ENCODE measurements at regions not wholly inside any gene's neighbourhood (a gene's known extent, or its start where the extent isn't known, plus 50 kb on each side); places are given as distances from the start of the nearest gene placed in this dataset.

DNA sequence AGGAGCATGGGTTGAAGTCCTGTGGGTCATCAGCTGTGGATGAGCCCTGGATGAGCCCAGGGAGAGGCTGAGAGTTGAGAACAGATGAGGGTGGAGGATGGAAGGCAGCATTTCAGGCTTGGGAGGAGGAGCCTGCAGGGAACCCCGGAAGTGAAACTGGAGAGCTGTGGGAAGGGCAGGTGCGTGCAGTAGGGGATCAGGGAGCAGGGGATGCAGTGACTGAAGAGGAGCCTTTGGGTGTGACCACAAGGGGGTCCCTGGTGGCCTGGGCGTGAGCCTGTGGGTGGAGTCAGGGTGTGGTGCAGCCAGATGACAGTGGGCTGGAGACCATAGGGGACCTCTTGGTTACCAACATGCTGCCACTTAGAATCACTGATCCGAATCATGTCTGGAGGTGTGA is 115.5 kb downstream of the PAPOLA start:
- DNase-seq, result no peak

DNA sequence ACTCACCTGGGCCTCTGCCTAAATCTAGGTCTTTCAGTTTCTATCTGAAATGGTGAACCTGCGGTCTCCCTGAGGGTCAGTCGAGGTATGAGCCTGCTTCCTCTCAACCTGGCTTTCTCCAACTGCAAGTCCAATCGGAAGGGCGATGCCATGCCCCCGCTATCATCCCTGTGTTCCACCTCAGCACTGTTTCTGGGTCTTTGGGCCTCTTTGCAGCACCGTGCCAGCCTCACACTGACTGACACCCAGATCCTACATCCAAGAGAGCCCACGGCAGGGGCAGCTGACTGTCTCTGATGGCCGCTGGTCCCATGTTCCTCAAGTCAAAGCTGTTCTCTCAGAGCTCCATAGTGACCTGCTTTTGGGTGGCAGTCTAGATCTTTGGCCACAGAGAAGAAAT is 120.7 kb downstream of the PAPOLA start:
- no peak for DNase-seq

DNA sequence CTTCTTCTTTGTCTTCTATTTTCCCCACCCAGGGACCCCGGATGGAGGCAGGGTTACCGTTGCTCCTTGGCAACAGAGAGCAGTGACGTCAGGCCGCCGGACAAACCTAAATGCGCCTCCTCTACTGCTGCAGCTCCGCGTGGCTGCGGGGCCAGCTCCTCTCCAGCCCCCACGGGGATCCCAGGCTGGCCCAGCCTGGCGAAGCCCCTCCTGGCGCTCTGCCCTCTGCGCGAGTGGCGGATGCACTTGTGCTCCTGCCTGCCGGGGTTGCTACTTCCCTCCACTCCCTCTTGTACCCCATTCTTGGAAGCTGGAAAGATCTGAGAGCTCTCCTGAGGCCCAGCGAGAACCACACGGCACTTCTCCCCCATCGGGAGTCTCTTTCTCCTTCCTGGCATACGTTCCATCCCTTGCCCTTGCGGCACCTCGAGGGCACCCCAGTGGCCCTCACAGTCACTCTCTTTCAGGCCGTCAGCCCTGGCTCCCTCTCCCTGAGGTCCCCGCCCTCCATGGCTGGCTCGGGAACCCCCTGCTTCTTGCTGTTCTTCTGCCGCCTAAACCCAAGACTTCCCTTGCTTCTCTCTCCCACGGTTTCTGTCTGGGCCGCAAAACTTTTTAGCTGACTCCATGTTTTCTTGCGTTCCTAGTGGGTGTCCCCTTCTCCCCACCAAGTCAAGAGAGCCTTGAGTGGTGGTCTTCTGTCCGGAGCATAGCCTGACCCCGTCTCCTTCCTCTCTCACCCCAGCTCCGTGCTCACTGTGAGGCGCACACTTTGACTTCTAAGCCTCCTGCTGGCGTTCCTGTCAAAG is 121.7 kb downstream of the PAPOLA start:
- no peak for DNase-seq

DNA sequence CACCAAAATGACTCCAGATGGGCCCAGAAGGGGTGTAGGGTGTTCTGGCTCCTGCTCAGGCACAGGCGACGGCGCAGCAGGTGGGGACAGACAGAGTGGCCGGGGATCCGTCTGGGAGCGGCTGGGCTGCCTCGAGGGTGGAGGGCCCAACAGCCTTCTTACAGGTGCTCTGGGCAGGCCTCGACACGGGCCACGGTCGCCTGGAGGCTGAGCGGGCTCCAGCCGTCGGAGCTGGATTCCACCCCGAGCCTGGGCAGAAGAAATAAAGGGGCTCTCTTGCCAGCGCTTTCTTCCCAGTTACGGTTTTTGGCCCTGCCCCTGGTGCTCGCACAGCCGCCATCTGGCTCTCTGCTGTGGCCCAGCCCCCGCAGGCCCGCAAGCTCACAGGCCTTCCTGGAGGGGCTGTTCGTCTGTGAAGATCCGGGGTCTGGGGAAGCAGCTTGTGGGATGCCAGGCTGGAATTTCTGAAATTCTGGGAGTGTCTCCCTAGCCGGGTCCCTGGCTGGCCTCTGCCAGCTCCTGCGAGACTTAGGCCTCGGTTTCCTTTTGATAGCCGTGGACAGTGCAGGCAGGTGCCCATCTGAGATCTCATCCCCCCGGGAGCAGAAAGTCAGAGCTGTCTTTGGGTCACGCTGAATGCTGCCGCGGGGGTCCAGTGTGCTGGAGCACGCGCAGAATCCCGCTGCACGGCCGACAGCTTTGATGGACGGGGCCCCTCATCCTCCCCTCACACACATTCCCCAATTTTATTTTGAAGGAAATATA is 122.7 kb downstream of the PAPOLA start:
- DNase-seq, result no peak

DNA sequence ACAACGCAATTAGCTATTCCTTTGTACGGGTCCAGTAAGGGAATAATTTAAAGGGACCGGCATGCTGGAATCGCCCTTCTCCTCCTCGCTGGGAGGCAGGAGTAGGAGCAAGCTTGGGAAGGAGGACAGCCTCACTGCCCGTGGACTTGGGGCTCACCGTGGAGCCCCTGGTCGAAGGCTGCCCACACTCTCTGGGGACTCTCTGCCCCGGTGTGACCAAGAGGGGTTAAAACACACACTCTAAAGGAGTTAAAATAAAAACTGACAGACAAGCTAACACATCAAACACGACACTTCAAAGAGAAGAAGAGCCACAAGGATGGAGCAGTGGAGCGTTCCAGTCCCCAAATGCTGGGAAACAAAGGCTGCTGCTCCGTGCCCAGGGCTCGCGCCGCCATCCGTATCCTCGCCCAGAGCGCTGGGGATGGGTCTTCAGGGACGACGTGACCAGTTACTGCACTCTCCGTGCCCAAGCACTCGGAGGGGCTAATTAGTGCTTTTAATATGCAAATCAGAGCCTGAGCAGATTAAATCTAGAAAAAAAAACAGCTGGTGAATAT is 123.3 kb downstream of the PAPOLA start:
- DNase-seq, result no peak

DNA sequence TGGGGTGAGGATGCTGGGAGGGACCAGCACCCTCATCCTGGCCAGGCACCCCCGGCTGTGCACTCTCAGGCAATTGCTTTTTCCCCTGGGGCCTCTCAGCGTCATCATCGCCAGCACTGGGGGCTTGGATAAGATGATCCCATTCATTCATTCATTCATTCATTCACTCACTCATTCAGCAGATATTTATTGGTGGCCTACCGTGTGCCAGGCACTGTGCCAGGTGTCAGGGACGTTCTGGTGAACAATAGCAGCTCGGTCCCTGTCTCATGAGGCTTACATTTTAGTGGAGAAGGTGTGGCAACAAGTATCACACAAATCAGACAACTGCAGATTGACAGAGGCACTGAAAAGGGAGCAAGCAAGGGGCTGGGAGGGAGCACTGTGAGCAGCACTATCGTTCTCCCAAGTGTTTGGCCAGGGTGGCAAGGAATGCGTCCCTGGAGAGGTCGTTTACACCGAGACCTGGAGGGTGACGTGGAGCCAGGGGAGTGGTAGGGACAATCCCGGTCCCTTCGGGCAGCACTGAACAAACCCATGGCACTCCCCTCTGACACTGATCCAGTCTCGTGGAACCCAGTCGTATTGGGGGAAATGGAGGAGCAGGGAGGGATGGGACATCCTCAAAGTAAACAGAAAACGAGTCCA is 124.1 kb downstream of the PAPOLA start:
- no peak for DNase-seq

DNA sequence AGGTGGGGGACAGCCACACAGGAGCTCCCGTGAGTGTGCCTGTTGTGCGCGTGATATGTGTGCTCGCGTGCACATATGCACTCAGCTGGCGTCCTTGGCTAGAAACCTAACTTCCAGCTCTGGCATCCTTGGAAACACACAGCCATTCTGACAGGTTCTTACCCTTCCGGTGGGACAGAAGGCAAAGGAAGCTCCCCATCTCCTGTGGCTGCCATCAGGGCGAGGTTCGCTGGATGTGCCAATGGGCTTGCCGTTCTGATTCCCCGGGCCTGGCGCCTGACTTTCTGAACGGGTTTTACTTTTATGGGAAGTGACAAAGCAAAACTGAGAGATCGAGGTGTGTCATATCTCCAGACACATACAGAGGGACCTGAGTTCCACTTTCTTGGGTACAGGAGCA is 124.7 kb downstream of the PAPOLA start:
- peak; percentile 42 for DNase-seq

DNA sequence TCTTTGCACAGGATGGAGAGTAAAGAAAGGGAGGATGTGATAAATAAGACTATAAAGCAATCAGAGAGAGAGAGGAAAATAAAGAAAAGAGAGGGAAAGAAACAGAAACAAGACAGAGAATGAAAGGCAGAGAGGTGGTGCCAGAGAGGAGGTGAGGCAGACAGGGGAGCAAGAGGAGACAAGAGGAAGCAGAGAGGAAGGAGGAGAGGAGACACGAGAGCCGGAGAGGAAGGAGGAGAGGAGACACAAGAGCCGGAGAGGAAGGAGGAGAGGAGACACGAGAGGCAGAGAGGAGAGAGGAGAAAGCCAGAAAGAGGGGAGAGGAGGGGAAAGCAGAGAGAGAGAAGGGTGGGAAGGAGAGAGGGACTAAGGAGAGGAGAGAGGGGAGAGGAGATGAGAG is 125.2 kb downstream of the PAPOLA start:
- DNase-seq, result no peak

DNA sequence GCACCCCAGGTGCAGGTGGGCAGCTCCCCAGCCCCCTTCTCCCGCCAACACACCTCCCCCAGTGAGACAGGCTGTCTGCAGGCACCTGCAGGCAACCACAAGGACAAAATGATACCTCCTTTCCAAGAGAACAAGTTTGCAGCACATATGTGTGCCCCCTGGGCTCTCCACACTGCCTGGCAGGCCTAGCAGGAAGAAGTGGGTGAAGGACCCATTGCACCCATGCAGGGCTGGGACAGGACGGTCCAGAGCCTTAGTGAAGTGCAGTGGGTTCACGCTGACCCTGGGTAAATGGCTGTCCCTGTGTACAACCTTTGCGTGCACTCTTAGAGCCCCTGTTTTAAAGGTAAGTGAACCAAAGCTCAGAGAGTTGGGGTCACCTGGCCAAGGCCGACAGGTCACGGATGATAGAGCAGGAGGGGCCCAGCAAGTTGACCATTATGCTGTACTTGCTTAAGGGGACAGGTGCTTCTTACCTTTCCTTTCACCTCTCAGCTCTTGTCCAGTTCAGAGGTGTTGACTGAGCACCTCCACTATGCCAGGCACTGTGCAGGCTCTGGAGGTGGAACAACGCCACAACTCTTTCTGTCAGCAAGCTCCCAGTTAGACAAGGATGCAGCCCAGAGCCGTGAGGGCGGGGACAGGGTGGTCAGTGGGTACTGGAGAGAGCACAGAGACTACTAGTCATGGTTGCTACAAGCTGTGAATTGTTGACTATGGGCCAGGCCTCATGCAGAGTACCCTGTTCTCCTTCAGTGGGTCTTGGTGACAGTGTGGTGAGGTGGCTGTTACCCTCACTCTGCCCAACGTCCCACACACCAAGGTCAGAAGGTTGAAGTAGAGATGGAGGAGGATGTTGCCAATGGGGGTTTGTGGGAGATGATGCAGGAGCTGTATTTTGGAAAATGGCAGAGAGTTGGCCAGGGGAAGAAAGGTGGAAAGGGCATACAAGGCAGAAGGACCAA is 125.9 kb downstream of the PAPOLA start:
- no peak for DNase-seq

DNA sequence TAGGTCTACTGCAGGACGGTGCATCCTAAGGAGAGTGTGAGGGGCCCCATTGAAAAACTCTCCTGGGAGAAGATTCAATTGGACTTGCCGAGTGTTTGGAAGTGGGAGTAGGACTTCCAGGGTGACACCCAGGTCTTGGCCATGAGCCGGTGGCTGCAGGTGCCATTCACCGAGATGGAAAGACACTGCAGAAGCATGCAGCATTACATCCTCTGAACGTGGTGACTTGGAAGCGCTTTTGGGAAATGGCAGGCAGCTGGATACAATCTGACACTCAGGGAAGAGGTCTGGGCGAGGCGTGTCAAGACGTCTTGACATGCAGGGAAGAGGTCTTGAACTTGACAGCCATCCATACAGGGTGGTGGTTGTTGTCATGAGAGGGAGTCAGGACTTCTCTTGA is 126.9 kb downstream of the PAPOLA start:
- DNase-seq, result no peak

DNA sequence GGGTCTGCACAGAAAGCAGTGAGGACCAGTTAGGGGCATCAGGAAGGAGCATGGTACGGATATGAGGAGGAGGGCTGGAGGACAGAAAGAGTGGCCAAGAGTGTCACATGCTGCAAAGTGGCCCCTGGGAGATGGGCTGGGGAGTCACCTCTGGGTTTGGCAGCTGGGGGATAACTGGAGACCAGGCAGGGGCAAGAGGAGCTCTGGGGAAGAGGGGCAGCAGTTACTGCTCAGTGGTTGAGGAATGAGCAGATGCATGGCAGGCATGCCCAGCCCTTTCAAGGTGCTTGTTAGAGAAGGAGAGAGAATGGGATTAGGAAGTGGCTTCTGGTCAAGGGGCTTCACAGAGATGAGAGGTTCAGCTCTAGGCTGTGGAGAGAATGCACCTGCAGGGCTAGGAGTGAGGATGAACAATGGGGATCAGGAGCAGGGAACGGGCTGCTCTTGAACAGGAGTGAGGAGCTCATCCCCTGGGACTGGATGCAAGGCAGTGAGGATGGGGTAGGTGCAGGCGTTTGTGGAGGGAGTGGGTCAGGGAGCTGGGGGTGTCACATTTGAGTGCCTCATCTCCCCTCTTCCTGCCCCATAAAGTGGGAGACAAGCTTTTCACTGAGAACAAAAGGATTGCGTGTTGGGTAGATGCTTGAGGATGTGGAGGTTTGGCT is 127.5 kb downstream of the PAPOLA start:
- DNase-seq, result no peak

DNA sequence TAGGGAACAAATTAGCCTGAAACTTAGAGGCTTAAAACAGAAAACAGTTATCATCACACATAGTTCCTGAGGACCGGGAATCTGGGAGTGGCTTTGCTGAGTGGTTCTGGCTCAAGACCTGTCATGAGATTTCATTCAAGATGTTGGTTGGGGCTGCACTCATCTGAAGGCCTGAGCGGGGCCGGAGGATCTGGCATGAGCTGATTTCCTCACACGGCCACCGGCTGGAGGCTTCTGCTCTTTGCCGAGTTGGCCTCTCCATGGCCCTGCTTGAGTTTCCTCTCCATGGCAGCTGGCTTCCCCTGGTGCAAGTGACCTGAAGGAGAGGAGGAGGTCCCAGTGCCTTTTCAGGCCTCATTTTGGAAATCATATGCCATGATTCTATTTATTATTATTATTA is 128.1 kb downstream of the PAPOLA start:
- no peak for DNase-seq

DNA sequence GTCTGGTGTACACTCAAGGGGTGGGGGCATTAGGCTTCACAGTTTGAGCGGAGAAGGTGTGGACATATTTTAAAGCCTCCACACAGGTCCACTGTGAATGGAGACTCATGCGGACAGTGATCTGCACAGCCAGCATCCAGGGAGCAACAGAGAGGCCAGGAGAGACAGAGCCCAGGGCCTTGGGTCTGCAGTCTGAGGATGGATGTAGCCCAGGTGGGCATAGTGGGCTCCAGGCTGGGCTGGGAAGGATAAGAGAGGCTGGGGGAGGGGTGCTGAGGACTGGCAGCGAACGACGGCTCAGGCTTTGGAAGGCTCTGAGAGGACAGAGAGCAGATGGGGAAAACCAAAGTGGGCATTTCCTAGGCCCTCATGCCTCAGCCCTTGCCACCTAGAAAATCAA is 128.8 kb downstream of the PAPOLA start:
- DNase-seq, result no peak

DNA sequence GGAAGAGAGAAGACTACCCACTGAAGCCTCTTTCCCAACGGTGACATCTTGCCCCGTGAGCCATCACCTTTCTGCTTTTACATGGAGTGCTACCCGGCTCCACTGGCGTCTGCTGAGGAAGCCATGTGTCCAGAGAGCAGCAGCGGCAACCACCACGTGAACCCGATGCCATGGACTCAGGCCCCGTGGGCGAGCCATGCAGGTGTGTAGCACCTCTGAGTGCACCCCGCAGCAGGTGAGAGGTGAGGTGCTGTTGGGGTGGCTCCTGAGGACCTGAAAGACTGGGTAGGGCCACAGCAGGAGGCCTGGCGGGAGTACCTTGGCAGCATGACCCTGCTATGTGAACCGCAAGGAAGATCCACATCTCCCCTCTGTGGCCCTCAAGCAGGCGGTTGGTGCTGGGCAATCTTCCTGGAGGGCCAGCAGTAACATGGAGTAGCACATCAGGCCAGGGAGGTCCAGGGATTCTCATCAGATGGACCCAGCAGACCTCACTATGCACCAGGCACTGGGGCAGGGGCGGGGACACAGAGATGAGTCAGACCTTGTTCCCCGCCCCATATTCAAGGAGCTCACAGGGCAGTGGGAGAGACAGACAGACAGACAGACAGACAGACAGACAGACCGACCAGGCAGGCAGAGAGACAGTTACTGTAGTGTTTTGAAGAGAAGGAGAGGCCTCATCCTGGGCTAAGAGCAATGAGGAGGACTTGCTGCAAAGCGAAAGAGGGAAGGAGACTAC is 129.6 kb downstream of the PAPOLA start:
- DNase-seq, result peak; percentile 47

DNA sequence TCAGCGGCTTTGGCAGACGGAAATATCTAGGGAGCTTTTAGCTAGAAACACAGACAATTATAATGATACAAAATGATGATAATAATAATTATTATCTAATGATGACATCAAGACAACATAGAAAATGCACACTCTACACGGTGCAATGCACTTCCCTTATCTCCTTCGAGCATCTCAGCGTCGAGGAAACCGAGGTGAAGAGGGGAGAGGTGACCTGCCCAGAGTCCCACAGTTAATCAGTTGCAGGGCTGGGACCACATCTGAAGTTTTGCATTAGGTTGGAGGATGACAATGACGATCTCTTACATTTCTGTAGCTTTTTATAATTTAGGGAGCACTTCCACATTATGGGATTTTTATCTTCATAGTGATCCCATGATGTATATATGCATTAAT is 130.2 kb downstream of the PAPOLA start:
- no peak for DNase-seq

DNA sequence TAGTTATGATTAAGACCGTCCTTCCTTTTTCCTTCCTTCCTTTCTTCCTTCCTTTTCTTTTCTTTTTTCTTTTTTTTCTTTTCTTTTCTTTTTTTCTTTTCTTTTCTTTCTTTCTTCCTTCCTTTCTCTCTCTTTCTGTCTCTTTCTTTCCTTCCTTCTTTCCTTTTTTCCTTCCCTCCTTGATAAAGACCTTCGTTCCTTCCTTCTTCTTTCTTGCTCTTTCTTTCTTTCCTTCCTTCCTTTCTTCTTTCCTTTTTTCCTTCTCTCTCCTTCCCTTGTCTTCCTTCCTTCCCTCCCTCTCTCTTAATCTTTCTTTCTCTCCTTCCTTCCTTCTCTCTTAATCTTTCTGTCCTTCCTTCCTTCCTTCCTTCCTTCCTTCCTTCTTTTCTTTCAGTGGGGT is 130.9 kb downstream of the PAPOLA start:
- DNase-seq, result no peak

DNA sequence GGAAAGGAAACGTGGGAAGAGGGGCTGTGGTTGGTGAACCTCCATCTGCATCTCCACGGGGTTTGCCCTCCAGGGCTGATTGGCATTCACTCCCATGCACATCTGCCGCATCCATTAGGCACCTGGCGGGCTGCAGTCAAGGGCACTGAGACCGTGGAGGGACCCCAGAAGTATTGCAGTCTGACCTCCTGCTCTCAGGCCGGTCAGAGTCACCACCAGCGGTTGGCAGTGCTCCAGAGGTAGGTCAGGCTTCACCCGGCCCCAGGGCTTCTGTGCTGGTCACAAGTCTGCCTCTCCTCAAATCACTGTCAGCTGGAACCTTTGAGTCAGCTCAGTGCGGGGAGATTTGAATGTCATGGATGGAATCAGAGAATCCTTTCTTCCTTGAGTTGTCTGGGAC is 132.3 kb downstream of the PAPOLA start:
- DNase-seq, result no peak

DNA sequence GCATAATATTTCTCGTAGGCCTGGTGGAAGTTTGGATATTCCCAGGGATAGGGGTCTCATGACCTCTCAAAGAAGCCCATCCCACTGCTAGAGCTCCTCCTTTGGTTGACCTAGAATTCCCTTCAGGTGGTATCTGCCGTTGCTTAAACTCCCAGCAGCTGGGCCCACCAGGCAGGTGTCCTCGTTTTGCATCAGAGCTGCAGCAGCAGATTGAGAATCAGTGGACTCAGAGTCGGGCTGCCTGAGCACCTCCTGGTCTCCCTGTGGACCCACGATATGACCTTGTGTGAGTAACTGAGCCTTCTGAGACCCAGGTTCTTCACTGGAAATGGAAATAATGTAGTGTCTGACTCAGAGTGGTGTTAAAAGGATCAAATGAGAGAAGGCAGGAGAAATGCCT is 132.7 kb downstream of the PAPOLA start:
- DNase-seq, result no peak

DNA sequence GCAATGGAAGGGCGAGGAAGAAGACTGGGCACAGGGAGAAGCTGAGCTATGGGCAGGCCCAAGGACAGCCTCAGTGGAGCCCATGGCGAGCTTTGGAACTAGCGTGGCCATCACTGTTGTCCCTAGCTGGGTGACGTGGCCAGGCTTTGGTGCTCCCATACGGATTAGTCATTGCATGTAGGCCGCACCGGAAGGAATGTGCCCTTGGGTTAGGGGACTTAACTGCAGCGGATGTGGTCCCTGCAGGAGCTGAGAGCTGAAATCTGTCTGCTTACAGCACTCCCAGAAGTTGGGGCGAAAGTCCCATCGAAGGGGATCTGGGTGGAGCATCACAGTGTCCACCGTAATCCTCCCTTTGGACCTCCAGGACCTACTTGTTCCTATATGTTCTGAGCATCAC is 133.7 kb downstream of the PAPOLA start:
- DNase-seq, result no peak

DNA sequence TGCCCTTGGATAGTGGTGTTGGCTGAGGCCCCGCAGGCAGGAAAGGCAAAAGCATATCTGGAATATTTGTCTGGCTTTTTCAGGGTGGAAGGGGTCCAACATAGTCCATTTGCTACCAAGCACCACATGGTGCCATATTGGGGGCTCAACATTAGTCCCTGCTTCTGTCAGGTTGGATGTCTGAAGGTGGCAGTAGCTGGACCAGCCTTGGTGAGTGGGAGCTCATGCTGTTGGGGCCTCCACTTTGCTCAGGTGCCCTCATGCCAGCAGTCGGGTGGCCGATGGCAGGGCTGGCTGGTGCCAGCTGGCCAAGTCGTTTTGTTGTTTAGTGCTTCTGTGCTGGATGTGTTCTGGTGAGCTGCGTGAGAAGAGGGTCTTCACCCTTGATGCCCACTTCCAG is 135.3 kb downstream of the PAPOLA start:
- DNase-seq, result no peak
